ENCODE measurements at regions not wholly inside any gene's neighbourhood (a gene's known extent, or its start where the extent isn't known, plus 50 kb on each side); places are given as distances from the start of the nearest gene placed in this dataset.

DNA sequence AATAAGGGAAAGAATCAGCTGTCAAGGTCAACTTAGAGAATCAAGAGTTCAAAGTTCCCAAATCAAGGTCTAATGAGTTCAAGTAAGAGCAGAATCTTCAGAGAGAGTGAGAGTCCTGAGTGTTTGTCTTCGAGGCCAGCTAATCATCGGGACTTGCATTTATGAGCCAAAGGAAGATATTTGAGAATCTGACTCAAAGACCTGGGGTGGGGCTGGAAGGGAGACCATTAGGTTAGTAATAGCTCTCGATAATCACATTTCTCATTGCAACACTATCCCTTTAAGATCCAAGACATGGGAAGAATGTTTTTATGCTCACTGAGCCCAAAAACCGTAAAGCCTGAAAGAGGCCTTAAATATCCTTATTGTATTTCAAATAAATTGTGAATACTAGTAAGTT lies 72.0 kb upstream of the FSHR start:
- Histone ChIP-seq H3K27me3 (ENCODE audit: control insufficient read depth, insufficient read depth, low read length) (no peaks in the 10 kb centered on the region), H3K27ac (ENCODE audit: insufficient read depth, low read length, poor library complexity, severe bottlenecking) (no peak overlapping the region), H3K4me1 (ENCODE audit: control insufficient read depth, insufficient read depth, low read length, poor library complexity, severe bottlenecking) (no peaks in the 10 kb centered on the region), H3K4me3 (ENCODE audit: low read depth, low read length) (no peak overlapping the region), H3K9me3 (ENCODE audit: control insufficient read depth in 2 of 2, low read length in 2 of 2) (no peaks in the 10 kb centered on the region), H3K36me3 (ENCODE audit: control insufficient read depth, insufficient read depth, low read length) (no peaks in the 10 kb centered on the region)
- peaks cover 1 to 23% (median 6%) of the 10 kb centered on the region in 7 donors for H3K9me3 Mint-ChIP-seq
- H3K27ac Mint-ChIP-seq, result no peak overlapping the region
- ATAC-seq (ENCODE audit: low read depth in 2 of 2) (no peak), DNase-seq (no peak)
- H3K4me3 Mint-ChIP-seq, result no peak overlapping the region
- no peaks in the 10 kb centered on the region for H3K27me3 Mint-ChIP-seq
- no peaks in the 10 kb centered on the region for H3K4me1 Mint-ChIP-seq
- H3K36me3 Mint-ChIP-seq, result no peaks in the 10 kb centered on the region

DNA sequence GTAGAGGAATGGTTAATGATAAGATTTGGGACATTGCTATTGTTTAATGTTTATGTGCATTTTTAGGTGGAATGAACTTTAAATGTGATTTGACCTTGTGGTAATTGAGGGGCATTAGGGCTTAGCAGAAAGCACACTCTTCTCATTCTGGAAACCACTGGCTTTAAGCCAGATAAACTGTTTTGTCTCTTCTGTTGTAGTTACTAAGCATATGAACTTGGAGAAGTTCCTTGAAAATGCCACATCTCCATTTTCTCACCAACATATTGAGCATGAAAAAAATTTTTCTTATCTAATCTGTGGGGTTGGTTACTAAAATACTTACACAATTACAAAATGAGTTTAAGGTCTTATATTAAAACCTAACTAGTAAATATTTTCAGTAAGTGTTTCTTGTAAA lies 70.8 kb upstream of the FSHR start:
- H3K4me3 Mint-ChIP-seq, result no peak overlapping the region
- Histone ChIP-seq H3K27me3 (ENCODE audit: control insufficient read depth, insufficient read depth, low read length) (no peaks in the 10 kb centered on the region), H3K9me3 (ENCODE audit: control insufficient read depth in 2 of 2, low read length in 2 of 2) (no peaks in the 10 kb centered on the region), H3K27ac (ENCODE audit: insufficient read depth, low read length, poor library complexity, severe bottlenecking) (no peak overlapping the region), H3K4me3 (ENCODE audit: low read depth, low read length) (no peak overlapping the region), H3K36me3 (ENCODE audit: control insufficient read depth, insufficient read depth, low read length) (no peaks in the 10 kb centered on the region), H3K4me1 (ENCODE audit: control insufficient read depth, insufficient read depth, low read length, poor library complexity, severe bottlenecking) (no peaks in the 10 kb centered on the region)
- H3K4me1 Mint-ChIP-seq, result no peaks in the 10 kb centered on the region
- peaks cover 0 to 20% (median 5%) of the 10 kb centered on the region in 7 donors for H3K9me3 Mint-ChIP-seq
- no peak for DNase-seq
- no peaks in the 10 kb centered on the region for H3K27me3 Mint-ChIP-seq
- ATAC-seq (ENCODE audit: low read depth in 2 of 2), result no peak
- no peak overlapping the region for H3K27ac Mint-ChIP-seq
- no peaks in the 10 kb centered on the region for H3K36me3 Mint-ChIP-seq

DNA sequence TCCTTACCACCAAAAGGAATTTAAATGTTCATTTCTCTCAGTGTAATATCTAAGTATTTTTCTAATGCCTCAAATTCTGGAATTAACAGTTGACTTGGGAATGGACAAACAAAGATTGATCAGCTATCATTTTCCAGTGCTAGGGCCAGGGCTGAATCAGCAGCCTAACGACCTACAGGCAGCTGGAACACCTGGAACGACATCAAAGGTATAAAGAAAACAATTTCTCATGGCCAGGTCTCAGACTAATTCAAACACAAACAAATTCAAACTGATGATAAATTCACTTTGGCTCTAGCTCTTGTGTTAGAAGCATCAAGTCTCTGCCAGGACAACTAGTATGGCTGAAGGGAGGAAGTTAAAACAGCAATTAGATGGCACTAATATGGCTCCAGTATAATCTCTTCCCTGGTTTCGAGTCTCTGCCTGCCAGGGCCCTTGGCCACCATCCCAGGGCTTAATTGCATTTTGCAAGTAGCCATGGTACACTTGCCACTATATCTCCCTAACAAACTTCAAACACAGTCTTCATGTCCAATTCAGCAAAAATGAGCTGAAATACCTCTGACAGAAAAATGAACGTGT lies 70.2 kb upstream of the FSHR start:
- Mint-ChIP-seq H3K4me3 (no peak overlapping the region), H3K27me3 (no peaks in the 10 kb centered on the region), H3K27ac (no peak overlapping the region), H3K36me3 (no peaks in the 10 kb centered on the region), H3K9me3 (peaks cover 0 to 21% (median 6%) of the 10 kb centered on the region in 7 donors), H3K4me1 (no peaks in the 10 kb centered on the region)
- H3K27ac ChIP-seq (ENCODE audit: insufficient read depth, low read length, poor library complexity, severe bottlenecking), result no peak overlapping the region
- DNase-seq (no peak), ATAC-seq (ENCODE audit: low read depth in 2 of 2) (no peak)
- no peaks in the 10 kb centered on the region for H3K36me3 ChIP-seq (ENCODE audit: control insufficient read depth, insufficient read depth, low read length)
- H3K27me3 ChIP-seq (ENCODE audit: control insufficient read depth, insufficient read depth, low read length), result no peaks in the 10 kb centered on the region
- no peaks in the 10 kb centered on the region for H3K4me1 ChIP-seq (ENCODE audit: control insufficient read depth, insufficient read depth, low read length, poor library complexity, severe bottlenecking)
- no peak overlapping the region for H3K4me3 ChIP-seq (ENCODE audit: low read depth, low read length)
- no peaks in the 10 kb centered on the region for H3K9me3 ChIP-seq (ENCODE audit: control insufficient read depth in 2 of 2, low read length in 2 of 2)

DNA sequence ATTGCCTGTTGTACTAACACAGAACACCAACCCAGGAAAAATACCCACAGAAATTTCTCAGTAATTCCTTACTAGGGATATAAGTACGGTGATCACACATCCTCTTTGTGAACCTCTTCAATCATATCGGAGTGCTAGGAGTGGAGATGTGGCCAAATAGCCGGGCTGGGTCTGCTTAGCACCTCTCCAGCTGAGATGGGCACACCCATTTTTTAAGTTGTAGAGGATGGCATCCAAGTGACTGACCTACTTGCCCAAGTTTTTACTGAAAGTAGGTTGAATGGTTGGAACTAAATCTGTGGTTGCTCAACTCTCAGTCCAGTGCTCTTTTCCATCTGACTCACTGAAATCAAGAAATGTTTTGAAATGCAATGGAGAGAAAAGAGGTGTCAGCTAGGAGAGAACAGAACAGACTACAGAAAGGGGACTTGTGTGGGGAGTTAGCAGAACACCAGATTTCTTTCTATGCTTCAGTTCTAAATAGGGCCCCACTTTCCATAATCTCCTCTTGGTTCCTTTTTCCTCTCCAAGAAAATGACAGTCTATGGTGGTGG lies 68.7 kb upstream of the FSHR start:
- Mint-ChIP-seq H3K9me3 (peaks cover 0 to 28% (median 6%) of the 10 kb centered on the region in 7 donors), H3K4me3 (no peak overlapping the region)

DNA sequence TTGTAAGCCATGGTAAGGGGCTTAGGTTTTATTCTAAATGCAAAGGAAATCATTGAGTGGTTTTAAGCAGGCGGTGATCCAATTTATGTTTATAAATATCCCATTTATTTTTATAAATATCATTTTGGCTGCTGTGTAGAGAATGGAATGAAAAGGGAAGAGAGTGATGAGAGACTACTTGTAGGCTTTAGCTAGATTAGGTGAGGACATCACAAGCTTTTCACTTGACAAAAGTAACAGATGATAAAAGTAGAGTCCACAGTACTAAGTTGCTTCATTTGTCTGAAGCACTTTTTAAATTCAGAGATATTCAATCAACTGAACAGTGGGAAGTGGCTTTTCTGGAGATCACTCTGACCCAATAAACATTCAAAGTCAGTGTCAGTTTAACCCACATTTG lies 65.4 kb upstream of the FSHR start:
- Histone ChIP-seq H3K4me1 (ENCODE audit: control insufficient read depth, insufficient read depth, low read length, poor library complexity, severe bottlenecking) (no peaks in the 10 kb centered on the region), H3K27me3 (ENCODE audit: control insufficient read depth, insufficient read depth, low read length) (no peaks in the 10 kb centered on the region), H3K9me3 (ENCODE audit: control insufficient read depth in 2 of 2, low read length in 2 of 2) (no peaks in the 10 kb centered on the region), H3K4me3 (ENCODE audit: low read depth, low read length) (no peak overlapping the region), H3K36me3 (ENCODE audit: control insufficient read depth, insufficient read depth, low read length) (no peaks in the 10 kb centered on the region), H3K27ac (ENCODE audit: insufficient read depth, low read length, poor library complexity, severe bottlenecking) (no peak overlapping the region)
- H3K27ac Mint-ChIP-seq, result no peak overlapping the region
- H3K4me1 Mint-ChIP-seq, result no peaks in the 10 kb centered on the region
- H3K27me3 Mint-ChIP-seq, result no peaks in the 10 kb centered on the region
- no peak for ATAC-seq (ENCODE audit: low read depth in 2 of 2)
- no peak overlapping the region for H3K4me3 Mint-ChIP-seq
- H3K9me3 Mint-ChIP-seq, result peaks cover 0 to 25% (median 4%) of the 10 kb centered on the region in 7 donors
- no peaks in the 10 kb centered on the region for H3K36me3 Mint-ChIP-seq
- no peak for DNase-seq

More for the DNA sequence above, 68.7 kb upstream of the FSHR start:
- Mint-ChIP-seq H3K27me3 (no peaks in the 10 kb centered on the region), H3K27ac (no peak overlapping the region), H3K36me3 (no peaks in the 10 kb centered on the region), H3K4me1 (no peaks in the 10 kb centered on the region)
- no peaks in the 10 kb centered on the region for H3K4me1 ChIP-seq (ENCODE audit: control insufficient read depth, insufficient read depth, low read length, poor library complexity, severe bottlenecking)
- DNase-seq (no peak), ATAC-seq (ENCODE audit: low read depth in 2 of 2) (no peak)
- H3K9me3 ChIP-seq (ENCODE audit: control insufficient read depth in 2 of 2, low read length in 2 of 2), result no peaks in the 10 kb centered on the region
- no peak overlapping the region for H3K4me3 ChIP-seq (ENCODE audit: low read depth, low read length)
- no peaks in the 10 kb centered on the region for H3K36me3 ChIP-seq (ENCODE audit: control insufficient read depth, insufficient read depth, low read length)
- H3K27ac ChIP-seq (ENCODE audit: insufficient read depth, low read length, poor library complexity, severe bottlenecking), result no peak overlapping the region
- H3K27me3 ChIP-seq (ENCODE audit: control insufficient read depth, insufficient read depth, low read length), result no peaks in the 10 kb centered on the region

DNA sequence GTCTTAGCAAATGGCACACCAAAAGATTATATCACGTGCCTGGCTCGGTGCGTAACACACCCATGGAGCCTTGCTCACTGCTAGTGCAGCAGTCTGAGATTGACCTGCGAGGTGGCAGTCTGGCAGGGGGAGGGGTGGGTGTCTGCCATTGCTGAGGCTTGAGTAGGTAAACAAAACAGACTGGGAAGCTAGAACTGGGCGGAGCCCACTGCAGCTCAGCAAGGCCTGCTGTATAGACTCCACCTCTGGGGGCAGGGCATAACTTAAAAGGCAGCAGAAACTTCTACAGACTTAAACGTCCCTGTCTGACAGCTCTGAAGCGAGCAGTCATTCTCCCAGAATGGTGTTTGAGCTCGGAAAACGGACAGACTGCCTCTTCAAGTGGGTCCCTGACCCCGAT lies 55.9 kb upstream of the FSHR start:
- Histone ChIP-seq H3K27me3 (ENCODE audit: control insufficient read depth, insufficient read depth, low read length) (no peaks in the 10 kb centered on the region), H3K4me1 (ENCODE audit: control insufficient read depth, insufficient read depth, low read length, poor library complexity, severe bottlenecking) (no peaks in the 10 kb centered on the region), H3K9me3 (ENCODE audit: control insufficient read depth in 2 of 2, low read length in 2 of 2) (peaks cover 0 to 3% of the 10 kb centered on the region in 2 experiments), H3K4me3 (ENCODE audit: low read depth, low read length) (no peak overlapping the region), H3K36me3 (ENCODE audit: control insufficient read depth, insufficient read depth, low read length) (no peaks in the 10 kb centered on the region), H3K27ac (ENCODE audit: insufficient read depth, low read length, poor library complexity, severe bottlenecking) (no peak overlapping the region)
- Mint-ChIP-seq H3K27ac (no peak overlapping the region), H3K36me3 (no peaks in the 10 kb centered on the region), H3K4me3 (no peak overlapping the region), H3K9me3 (peaks cover 0 to 17% (median 9%) of the 10 kb centered on the region in 7 donors), H3K4me1 (no peaks in the 10 kb centered on the region), H3K27me3 (no peaks in the 10 kb centered on the region)
- no peak for ATAC-seq (ENCODE audit: low read depth in 2 of 2)
- DNase-seq, result no peak

DNA sequence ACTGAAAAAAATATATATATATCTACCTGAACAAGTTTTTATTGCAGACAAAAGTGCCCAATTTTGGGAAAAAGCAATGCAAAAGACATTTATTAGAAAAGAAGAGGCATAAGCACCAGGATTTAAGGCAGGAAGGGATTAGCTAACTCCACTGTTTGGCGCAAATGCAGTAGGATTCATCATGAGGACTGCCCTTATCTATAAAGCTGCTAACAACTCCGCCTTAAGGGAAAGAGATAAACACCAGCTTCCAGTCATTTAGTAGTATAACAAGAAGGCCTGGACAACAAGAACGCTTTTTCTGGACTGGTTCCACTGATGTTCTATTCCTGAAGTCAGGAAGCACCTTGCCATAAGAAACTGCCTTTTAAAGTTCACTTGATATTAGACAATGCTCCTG lies 52.9 kb upstream of the FSHR start:
- Histone ChIP-seq H3K9me3 (ENCODE audit: control insufficient read depth in 2 of 2, low read length in 2 of 2) (peaks cover 0 to 3% of the 10 kb centered on the region in 2 experiments), H3K27ac (ENCODE audit: insufficient read depth, low read length, poor library complexity, severe bottlenecking) (no peak overlapping the region), H3K4me1 (ENCODE audit: control insufficient read depth, insufficient read depth, low read length, poor library complexity, severe bottlenecking) (no peaks in the 10 kb centered on the region), H3K4me3 (ENCODE audit: low read depth, low read length) (no peak overlapping the region), H3K36me3 (ENCODE audit: control insufficient read depth, insufficient read depth, low read length) (no peaks in the 10 kb centered on the region), H3K27me3 (ENCODE audit: control insufficient read depth, insufficient read depth, low read length) (no peaks in the 10 kb centered on the region)
- H3K36me3 Mint-ChIP-seq, result no peaks in the 10 kb centered on the region
- H3K4me3 Mint-ChIP-seq, result no peak overlapping the region
- no peak for DNase-seq
- H3K27me3 Mint-ChIP-seq, result no peaks in the 10 kb centered on the region
- H3K4me1 Mint-ChIP-seq, result no peaks in the 10 kb centered on the region
- H3K27ac Mint-ChIP-seq, result no peak overlapping the region
- no peak for ATAC-seq (ENCODE audit: low read depth in 2 of 2)
- peaks cover 0 to 9% (median 3%) of the 10 kb centered on the region in 7 donors for H3K9me3 Mint-ChIP-seq
